Activated T-helper 1 cell treated with anti-CD3 and anti-CD28 coated beads, Interleukin-12 subunit alpha, Interleukin-12 subunit beta, Interleukin-2, Interleukin-4 antibody, amounts not matched to agents 30 ng/mL and 10 ng/mL and 1 ng/mL, durations not matched to agents 14 hours and 24 hours and 36 hours (primary cell): ENCODE measurements at regions not wholly inside any gene's neighbourhood (a gene's known extent, or its start where the extent isn't known, plus 50 kb on each side); places are given as distances from the start of the nearest gene placed in this dataset.

ENCODE experiments used
- DNase-seq: peaks from one replicate; pipeline ENCODE4 v3.0.0; 2021; ENCODE audit warnings: low spot score
- H3K27ac Mint-ChIP-seq: one replicate; pipeline ENCODE4 v1.8.0; 2021; ENCODE audit warnings: mild to moderate bottlenecking, mixed read lengths
- H3K27me3 Mint-ChIP-seq: one replicate; pipeline ENCODE4 v1.8.0; 2022; ENCODE audit warnings: mild to moderate bottlenecking, moderate library complexity, mixed read lengths; ENCODE audit not compliant: insufficient read depth
- H3K36me3 Mint-ChIP-seq: one replicate; pipeline ENCODE4 v1.8.0; 2021; ENCODE audit warnings: low read depth, mixed read lengths
- H3K4me1 Mint-ChIP-seq: one replicate; pipeline ENCODE4 v1.8.0; 2021; ENCODE audit warnings: low read depth, mixed read lengths
- H3K4me3 Mint-ChIP-seq: one replicate; pipeline ENCODE4 v1.8.0; 2021; ENCODE audit warnings: mild to moderate bottlenecking, moderate library complexity, mixed read lengths
- H3K9me3 Mint-ChIP-seq: one replicate; pipeline ENCODE4 v1.8.0; 2021; ENCODE audit warnings: mixed read lengths
- intact Hi-C: fragments of 100-400 bp; cut with micrococcal nuclease; formaldehyde crosslinking; loops from one replicate; pipeline ENCODE4 v1.15.1; 2024

DNA sequence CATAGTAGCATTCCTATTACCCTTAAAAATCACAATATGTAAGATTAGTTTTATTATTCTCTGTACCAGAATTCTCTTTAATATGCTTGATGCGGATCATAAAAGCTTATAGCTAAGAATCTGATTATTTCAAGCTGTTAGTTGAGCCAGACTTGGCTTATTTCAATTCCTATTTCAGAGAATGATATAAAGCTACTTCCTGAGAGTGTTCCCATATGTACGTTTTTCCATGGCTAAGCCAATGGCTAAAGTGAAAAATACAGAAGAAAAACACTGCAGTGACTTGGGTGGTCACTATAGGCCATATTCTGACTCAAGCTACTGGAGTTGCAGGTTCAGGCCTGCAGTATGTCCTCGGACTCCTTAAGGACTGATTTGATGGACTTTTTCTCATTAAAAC is 97.9 kb upstream of the EEF1E1 start:
- Mint-ChIP-seq H3K9me3 (no peaks in the 10 kb centered on the region), H3K4me3 (no peak overlapping the region), H3K27me3 (peaks cover 2% of the 10 kb centered on the region), H3K4me1 (no peaks in the 10 kb centered on the region), H3K27ac (no peak overlapping the region), H3K36me3 (no peaks in the 10 kb centered on the region)
- intact Hi-C loops = no loop called here
- DNase-seq = no peak

DNA sequence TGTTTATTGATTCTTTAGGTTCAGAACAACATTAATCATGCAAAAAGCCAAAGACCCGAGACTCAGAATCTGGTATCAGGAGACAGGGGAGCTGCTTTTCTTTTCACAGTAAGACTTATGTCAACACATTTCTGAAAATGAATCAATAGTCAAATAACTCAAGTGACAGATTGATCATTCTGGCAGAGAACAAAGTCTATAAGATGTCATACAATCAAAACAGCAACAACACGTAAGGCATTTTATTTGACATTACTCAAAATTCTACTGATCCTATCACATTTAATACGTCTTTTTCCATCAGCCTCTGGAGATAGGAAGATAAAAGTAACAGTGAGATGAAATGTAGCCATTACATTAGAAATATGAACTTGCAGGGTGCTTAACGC is 93.4 kb upstream of the EEF1E1 start:
- DNase-seq = no peak
- H3K9me3 Mint-ChIP-seq = no peaks in the 10 kb centered on the region

GRCh38 chr6:8195040-8195713 is 92.8 kb upstream of the EEF1E1 start:
- Mint-ChIP-seq H3K9me3 (no peaks in the 10 kb centered on the region), H3K4me1 (no peaks in the 10 kb centered on the region), H3K27me3 (peaks cover 2% of the 10 kb centered on the region), H3K4me3 (no peak overlapping the region), H3K36me3 (no peaks in the 10 kb centered on the region), H3K27ac (no peak overlapping the region)
- DNase-seq = no peak
- intact Hi-C loops = no loop called here

More for the DNA sequence above, 93.4 kb upstream of the EEF1E1 start:
- H3K36me3 Mint-ChIP-seq = no peaks in the 10 kb centered on the region
- H3K4me1 Mint-ChIP-seq = no peaks in the 10 kb centered on the region
- intact Hi-C loops = no loop called here
- H3K27ac Mint-ChIP-seq = no peak overlapping the region
- H3K4me3 Mint-ChIP-seq = no peak overlapping the region
- peaks cover 2% of the 10 kb centered on the region for H3K27me3 Mint-ChIP-seq

DNA sequence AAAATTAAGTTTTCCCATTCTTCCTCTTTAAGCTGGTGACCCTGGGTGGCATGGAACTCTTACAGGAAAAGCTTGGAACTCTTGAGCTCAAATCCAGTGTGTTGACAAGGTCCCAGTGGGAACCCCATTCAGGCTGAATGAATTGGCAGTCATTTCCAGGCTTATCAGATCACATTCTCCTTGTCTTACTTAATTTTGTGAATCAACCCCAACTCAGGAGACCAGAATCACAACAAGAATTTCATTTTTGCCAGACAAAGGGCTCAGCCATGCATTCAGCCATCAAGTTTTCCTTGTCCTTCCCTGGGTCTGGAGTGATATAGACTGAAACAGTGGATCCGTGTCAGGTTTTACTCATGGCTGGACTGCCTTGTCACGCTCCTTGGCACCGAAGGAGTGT is 92.1 kb upstream of the EEF1E1 start:
- no peaks in the 10 kb centered on the region for H3K36me3 Mint-ChIP-seq
- H3K4me3 Mint-ChIP-seq = no peak overlapping the region
- intact Hi-C loops = no loop called here

DNA sequence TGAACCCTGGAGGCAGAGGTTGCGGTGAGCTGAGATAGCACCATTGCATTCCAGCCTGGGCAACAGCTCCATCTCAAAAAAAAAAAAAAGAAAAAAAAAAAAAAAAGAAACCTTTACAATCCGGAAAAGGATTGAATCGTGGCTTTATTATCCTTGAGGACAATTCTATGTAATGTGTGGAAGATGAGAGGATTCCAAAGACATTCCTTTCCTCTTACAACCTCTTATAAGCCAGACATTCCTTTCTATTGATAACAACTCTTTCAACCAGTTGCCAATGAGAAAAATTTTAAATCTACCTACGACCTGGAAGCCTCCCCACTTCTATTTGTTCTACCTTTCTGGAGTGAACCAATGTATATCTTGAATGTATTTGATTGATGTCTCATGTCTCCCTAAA is 91.2 kb upstream of the EEF1E1 start:
- intact Hi-C loops = no loop called here
- no peaks in the 10 kb centered on the region for H3K36me3 Mint-ChIP-seq
- no peak overlapping the region for H3K27ac Mint-ChIP-seq
- no peaks in the 10 kb centered on the region for H3K4me1 Mint-ChIP-seq
- DNase-seq = no peak
- peaks cover 2% of the 10 kb centered on the region for H3K27me3 Mint-ChIP-seq
- H3K4me3 Mint-ChIP-seq = no peak overlapping the region
- no peaks in the 10 kb centered on the region for H3K9me3 Mint-ChIP-seq

More for the DNA sequence above, 92.1 kb upstream of the EEF1E1 start:
- H3K27ac Mint-ChIP-seq = no peak overlapping the region
- no peaks in the 10 kb centered on the region for H3K4me1 Mint-ChIP-seq
- no peaks in the 10 kb centered on the region for H3K9me3 Mint-ChIP-seq
- DNase-seq = no peak
- peaks cover 2% of the 10 kb centered on the region for H3K27me3 Mint-ChIP-seq

DNA sequence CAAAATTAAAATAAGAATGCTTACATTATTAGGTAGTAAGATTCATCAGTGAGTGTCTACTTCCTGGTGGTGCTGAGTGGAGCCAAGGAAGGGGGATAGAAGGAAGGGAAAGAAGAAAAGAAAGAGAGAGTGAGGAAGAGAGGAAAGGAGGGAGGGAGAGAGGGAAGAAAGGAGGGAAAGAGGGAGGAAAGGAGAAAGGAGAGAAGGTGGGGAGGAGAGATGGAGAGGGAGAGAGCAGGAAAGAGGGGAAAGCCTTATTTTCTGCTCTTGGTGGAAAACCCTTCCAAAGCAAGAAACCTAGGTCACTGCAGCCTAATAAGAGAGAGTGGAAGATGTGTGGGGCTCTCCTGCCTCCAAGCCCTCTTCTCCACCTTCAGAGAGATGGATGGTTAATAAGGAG is 90.2 kb upstream of the EEF1E1 start:
- H3K4me1 Mint-ChIP-seq = no peaks in the 10 kb centered on the region
- H3K9me3 Mint-ChIP-seq = no peaks in the 10 kb centered on the region
- no peak for DNase-seq
- no peak overlapping the region for H3K27ac Mint-ChIP-seq
- no peaks in the 10 kb centered on the region for H3K27me3 Mint-ChIP-seq
- H3K4me3 Mint-ChIP-seq = no peak overlapping the region
- intact Hi-C loops = no loop called here
- no peaks in the 10 kb centered on the region for H3K36me3 Mint-ChIP-seq

DNA sequence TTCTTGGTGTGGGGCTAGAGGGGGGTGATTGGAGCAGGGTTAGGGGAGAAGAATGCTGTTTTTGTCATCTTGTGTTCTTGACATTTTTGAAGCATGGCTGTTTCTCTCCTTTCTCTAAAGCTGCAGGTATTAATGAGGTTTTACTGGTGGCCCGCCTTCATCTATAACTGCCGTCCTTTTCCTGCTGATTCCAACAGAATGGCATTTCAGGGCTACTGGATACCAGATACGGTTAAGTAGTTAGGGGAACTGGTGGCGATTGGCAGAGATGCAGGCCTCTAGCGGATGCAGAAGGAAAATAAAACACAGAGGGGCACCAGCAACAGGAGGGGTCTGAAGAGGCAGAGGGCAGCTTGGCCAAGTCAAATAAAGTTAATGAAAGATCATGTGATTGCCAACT is 89.7 kb upstream of the EEF1E1 start:
- intact Hi-C loops = no loop called here
- Mint-ChIP-seq H3K9me3 (no peaks in the 10 kb centered on the region), H3K4me1 (no peaks in the 10 kb centered on the region), H3K27me3 (no peaks in the 10 kb centered on the region), H3K36me3 (no peaks in the 10 kb centered on the region), H3K27ac (no peak overlapping the region), H3K4me3 (no peak overlapping the region)
- DNase-seq = no peak

DNA sequence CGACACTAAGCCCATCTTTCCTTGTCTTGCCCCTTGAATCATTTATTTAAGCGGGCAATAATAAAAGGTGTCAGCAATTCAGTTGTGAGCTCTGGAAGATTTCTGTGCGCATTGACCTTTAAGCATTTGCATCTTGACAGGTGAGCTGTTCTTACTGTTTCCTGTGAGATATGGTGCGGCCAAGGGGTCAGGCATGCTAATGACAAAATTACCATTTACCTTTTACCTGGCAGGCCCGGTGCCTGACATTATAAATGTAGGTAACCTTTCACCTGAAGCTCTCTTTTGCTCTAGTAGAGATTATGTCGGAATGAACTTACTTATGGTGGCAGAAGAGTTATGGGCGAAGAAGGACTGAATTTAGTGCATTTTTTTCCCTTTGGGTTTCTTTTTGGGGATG is 89.3 kb upstream of the EEF1E1 start:
- no peak for DNase-seq
- H3K36me3 Mint-ChIP-seq = no peaks in the 10 kb centered on the region
- no peak overlapping the region for H3K4me3 Mint-ChIP-seq
- no peaks in the 10 kb centered on the region for H3K27me3 Mint-ChIP-seq
- H3K27ac Mint-ChIP-seq = no peak overlapping the region
- intact Hi-C loops = no loop called here
- H3K9me3 Mint-ChIP-seq = no peaks in the 10 kb centered on the region
- no peaks in the 10 kb centered on the region for H3K4me1 Mint-ChIP-seq

- Mint-ChIP-seq H3K27ac (no peak overlapping the region), H3K4me3 (no peak overlapping the region), H3K27me3 (peaks cover 2% of the 10 kb centered on the region), H3K36me3 (no peaks in the 10 kb centered on the region), H3K4me1 (no peaks in the 10 kb centered on the region), H3K9me3 (no peaks in the 10 kb centered on the region)
- DNase-seq = no peak
- intact Hi-C loops = no loop called here
Observed at GRCh38 chr6:8187209-8187608, 84.9 kb upstream of the EEF1E1 start.

- H3K27ac Mint-ChIP-seq = no peak overlapping the region
- DNase-seq = no peak
- peaks cover 2% of the 10 kb centered on the region for H3K27me3 Mint-ChIP-seq
- H3K36me3 Mint-ChIP-seq = no peaks in the 10 kb centered on the region
- H3K9me3 Mint-ChIP-seq = no peaks in the 10 kb centered on the region
- no peaks in the 10 kb centered on the region for H3K4me1 Mint-ChIP-seq
- intact Hi-C loops = no loop called here
- no peak overlapping the region for H3K4me3 Mint-ChIP-seq
Observed at GRCh38 chr6:8182902-8183665, 80.7 kb upstream of the EEF1E1 start.

DNA sequence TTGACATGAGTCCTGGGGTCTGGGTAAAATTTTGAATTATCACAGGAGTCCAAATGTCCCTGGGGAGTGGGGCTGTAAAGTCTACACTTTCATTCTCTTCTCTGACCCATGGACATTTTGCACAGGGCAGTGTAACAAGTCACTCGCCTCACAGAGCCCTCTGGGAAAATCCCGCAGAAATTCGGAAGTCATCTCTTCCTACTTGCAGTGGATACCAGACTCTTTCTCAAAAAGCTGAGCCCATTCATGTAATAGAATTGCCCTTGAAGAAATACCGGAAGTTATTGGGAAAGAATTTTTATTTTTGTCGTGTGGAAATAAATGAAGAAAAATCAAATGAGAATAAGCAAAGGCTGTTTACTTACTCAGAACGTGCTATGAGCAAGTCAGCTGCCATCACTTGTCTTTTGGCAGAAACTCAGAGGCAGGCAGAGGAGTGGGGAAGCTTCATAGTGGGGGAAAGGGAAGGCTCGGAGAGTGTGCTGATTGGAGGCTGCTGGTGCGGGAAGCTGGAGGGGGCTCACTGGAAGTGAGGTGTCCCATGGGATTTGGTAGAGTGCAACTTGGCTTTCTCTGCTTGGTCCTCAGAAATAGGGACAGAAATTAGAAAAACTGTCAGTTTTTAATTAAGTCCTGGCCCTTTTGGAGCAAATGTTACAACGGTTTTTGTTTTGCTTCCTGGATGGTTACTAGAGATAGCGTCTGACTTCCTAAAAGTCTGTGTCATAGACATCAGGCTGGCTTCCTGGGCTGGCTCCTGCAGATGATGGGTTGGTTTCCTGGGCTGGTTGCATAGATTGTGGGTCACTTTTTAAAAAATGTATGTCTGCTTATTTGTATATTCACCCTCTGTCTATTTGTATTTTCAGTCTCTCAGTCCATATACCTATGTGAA is 79.8 kb upstream of the EEF1E1 start:
- H3K27me3 Mint-ChIP-seq = peaks cover 2% of the 10 kb centered on the region
- H3K4me3 Mint-ChIP-seq = no peak overlapping the region
- no peak overlapping the region for H3K27ac Mint-ChIP-seq
- DNase-seq = no peak
- no peaks in the 10 kb centered on the region for H3K9me3 Mint-ChIP-seq
- H3K4me1 Mint-ChIP-seq = no peaks in the 10 kb centered on the region
- no peaks in the 10 kb centered on the region for H3K36me3 Mint-ChIP-seq
- intact Hi-C loops = no loop called here

DNA sequence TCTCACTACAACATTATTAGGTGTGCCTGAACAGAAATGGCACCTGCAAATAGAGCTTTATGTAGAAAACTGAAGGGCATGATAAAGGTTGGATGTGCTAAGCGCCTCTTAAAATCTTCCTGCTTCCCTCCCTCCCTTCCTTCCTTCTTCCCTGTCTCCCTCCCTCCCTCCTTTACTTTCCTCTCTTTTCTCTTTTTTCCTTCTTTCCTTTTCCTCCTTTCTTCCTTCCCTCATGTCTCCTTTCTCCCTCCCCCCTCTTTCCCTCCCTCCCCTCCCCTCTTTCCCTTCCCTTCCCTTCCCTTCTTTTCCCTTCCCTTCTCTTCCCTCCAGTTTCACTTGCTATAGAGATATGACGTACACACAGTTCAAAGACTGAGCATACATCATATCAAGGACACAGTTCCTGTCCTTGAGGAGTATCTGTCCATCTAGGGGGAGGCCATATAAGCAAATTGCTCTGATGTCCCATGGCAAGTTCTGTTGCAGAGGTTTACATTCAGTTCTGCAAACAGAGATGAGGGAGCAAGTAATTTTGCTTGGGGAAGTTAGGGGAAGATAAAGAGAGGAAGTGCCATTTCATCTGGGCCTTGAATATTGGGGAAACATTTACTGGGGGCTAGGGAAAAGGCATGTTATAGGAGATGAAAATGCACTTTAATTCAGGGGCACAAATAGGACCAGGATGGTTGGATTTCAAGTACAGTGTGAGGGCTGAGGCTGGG is 79.0 kb upstream of the EEF1E1 start:
- no peaks in the 10 kb centered on the region for H3K36me3 Mint-ChIP-seq
- H3K4me1 Mint-ChIP-seq = no peaks in the 10 kb centered on the region
- H3K27ac Mint-ChIP-seq = no peak overlapping the region
- intact Hi-C loops = no loop called here
- H3K4me3 Mint-ChIP-seq = no peak overlapping the region
- no peak for DNase-seq
- peaks cover 2% of the 10 kb centered on the region for H3K27me3 Mint-ChIP-seq
- H3K9me3 Mint-ChIP-seq = no peaks in the 10 kb centered on the region
